ENCODE measurements at regions not wholly inside any gene's neighbourhood (a gene's known extent, or its start where the extent isn't known, plus 50 kb on each side); places are given as distances from the start of the nearest gene placed in this dataset.

DNA sequence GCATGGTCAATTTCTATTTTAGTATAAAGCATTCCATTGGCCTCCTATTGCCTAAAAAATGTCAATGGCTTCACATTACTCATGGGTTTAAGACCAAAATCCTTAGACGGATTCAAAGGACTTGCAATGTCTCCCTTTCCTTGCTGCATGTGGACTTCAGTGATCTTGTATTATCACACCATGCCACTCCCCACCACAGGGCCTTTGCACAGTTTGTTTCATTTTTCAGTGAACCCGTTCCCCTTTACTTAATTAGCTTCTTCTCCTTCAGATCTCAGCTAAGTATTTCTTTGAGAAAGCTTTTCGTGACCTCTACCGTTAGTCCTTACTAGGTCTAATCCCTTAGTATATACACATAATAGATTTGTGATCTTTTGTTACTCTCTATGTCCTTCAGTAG, 269.7 kb downstream of the FAM76B start:
- FAIRE-seq: no peak
- Histone ChIP-seq H3K9ac (ENCODE audit: low read length in 3 of 3) (no peak overlapping the region), H3K9me3 (ENCODE audit: control insufficient read depth in 2 of 3, insufficient read depth in 1 of 3, low read length in 3 of 3) (no peaks in the 10 kb centered on the region), H3K27ac (ENCODE audit: low read depth in 2 of 2, low read length in 2 of 2) (no peak overlapping the region), H3K4me3 (ENCODE audit: low read length in 3 of 3) (no peak overlapping the region), H3K36me3 (ENCODE audit: control insufficient read depth in 2 of 3, insufficient read depth in 3 of 3, low read length in 3 of 3) (no peaks in the 10 kb centered on the region), H3K4me1 (ENCODE audit: control insufficient read depth in 2 of 3, insufficient read depth in 2 of 3, low read depth in 1 of 3, low read length in 3 of 3) (peaks cover 0 to 3% (median 0%) of the 10 kb centered on the region in 3 donors), H3K27me3 (ENCODE audit: control insufficient read depth, insufficient read depth, low read length) (no peaks in the 10 kb centered on the region)
- intact Hi-C loops (cut with DNase I): no loop called here
- DNase-seq: no peak
- TF ChIP-seq, protein P1, sequence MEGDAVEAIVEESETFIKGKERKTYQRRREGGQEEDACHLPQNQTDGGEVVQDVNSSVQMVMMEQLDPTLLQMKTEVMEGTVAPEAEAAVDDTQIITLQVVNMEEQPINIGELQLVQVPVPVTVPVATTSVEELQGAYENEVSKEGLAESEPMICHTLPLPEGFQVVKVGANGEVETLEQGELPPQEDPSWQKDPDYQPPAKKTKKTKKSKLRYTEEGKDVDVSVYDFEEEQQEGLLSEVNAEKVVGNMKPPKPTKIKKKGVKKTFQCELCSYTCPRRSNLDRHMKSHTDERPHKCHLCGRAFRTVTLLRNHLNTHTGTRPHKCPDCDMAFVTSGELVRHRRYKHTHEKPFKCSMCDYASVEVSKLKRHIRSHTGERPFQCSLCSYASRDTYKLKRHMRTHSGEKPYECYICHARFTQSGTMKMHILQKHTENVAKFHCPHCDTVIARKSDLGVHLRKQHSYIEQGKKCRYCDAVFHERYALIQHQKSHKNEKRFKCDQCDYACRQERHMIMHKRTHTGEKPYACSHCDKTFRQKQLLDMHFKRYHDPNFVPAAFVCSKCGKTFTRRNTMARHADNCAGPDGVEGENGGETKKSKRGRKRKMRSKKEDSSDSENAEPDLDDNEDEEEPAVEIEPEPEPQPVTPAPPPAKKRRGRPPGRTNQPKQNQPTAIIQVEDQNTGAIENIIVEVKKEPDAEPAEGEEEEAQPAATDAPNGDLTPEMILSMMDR (IDR thresholded peaks at IDR 0.05; ENCODE audit: borderline replicate concordance, extremely low read depth, insufficient read depth): no peak

GRCh38 chr11:95517453-95517852, 272.1 kb downstream of the FAM76B start:
- DNase-seq (peak in 1 of 5 donors; percentile 27), FAIRE-seq (no peak)
- Histone ChIP-seq H3K4me1 (ENCODE audit: control insufficient read depth in 2 of 3, insufficient read depth in 2 of 3, low read depth in 1 of 3, low read length in 3 of 3) (peaks cover 0 to 3% (median 0%) of the 10 kb centered on the region in 3 donors), H3K27ac (ENCODE audit: low read depth in 2 of 2, low read length in 2 of 2) (no peak overlapping the region), H3K9me3 (ENCODE audit: control insufficient read depth in 2 of 3, insufficient read depth in 1 of 3, low read length in 3 of 3) (no peaks in the 10 kb centered on the region), H3K9ac (ENCODE audit: low read length in 3 of 3) (no peak overlapping the region), H3K36me3 (ENCODE audit: control insufficient read depth in 2 of 3, insufficient read depth in 3 of 3, low read length in 3 of 3) (no peaks in the 10 kb centered on the region), H3K4me3 (ENCODE audit: low read length in 3 of 3) (no peak overlapping the region), H3K27me3 (ENCODE audit: control insufficient read depth, insufficient read depth, low read length) (no peaks in the 10 kb centered on the region)
- intact Hi-C loops (cut with DNase I): no loop called here
- TF ChIP-seq, protein P1 (IDR thresholded peaks at IDR 0.05; ENCODE audit: borderline replicate concordance, extremely low read depth, insufficient read depth): no peak

DNA sequence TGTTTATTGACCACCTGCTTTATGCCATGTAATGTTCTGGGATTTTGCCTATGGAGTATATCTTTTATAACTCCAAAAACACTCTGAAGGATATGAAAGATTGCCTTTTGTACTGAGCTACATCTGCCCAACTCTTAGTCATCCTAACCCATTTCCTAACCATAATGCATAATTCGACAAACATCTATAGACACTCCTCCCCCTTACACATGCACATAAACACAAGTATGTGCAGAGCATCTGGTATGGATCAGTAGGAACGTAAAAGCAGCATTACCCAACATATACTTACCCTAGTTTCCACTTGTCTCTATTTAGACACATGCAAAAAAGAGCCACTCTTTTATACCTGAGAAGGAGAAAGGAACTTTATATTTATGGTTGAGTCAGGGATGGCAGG, 272.8 kb downstream of the FAM76B start:
- peaks cover 0 to 3% (median 0%) of the 10 kb centered on the region in 3 donors for H3K4me1 ChIP-seq (ENCODE audit: control insufficient read depth in 2 of 3, insufficient read depth in 2 of 3, low read depth in 1 of 3, low read length in 3 of 3)
- H3K36me3 ChIP-seq (ENCODE audit: control insufficient read depth in 2 of 3, insufficient read depth in 3 of 3, low read length in 3 of 3): no peaks in the 10 kb centered on the region
- DNase-seq (no peak), FAIRE-seq (no peak)
- H3K27me3 ChIP-seq (ENCODE audit: control insufficient read depth, insufficient read depth, low read length): no peaks in the 10 kb centered on the region
- TF ChIP-seq, protein P1 (IDR thresholded peaks at IDR 0.05; ENCODE audit: borderline replicate concordance, extremely low read depth, insufficient read depth): no peak
- no peak overlapping the region for H3K4me3 ChIP-seq (ENCODE audit: low read length in 3 of 3)
- no peak overlapping the region for H3K9ac ChIP-seq (ENCODE audit: low read length in 3 of 3)
- no peaks in the 10 kb centered on the region for H3K9me3 ChIP-seq (ENCODE audit: control insufficient read depth in 2 of 3, insufficient read depth in 1 of 3, low read length in 3 of 3)
- H3K27ac ChIP-seq (ENCODE audit: low read depth in 2 of 2, low read length in 2 of 2): no peak overlapping the region
- intact Hi-C loops (cut with DNase I): no loop called here

- no peak for FAIRE-seq
- H3K27ac ChIP-seq (ENCODE audit: low read depth in 2 of 2, low read length in 2 of 2): no peak overlapping the region
- H3K9ac ChIP-seq (ENCODE audit: low read length in 3 of 3): no peak overlapping the region
- DNase-seq: no peak
- no peaks in the 10 kb centered on the region for H3K27me3 ChIP-seq (ENCODE audit: control insufficient read depth, insufficient read depth, low read length)
- TF ChIP-seq, protein P1 (IDR thresholded peaks at IDR 0.05; ENCODE audit: borderline replicate concordance, extremely low read depth, insufficient read depth): no peak
- H3K4me3 ChIP-seq (ENCODE audit: low read length in 3 of 3): no peak overlapping the region
- H3K9me3 ChIP-seq (ENCODE audit: control insufficient read depth in 2 of 3, insufficient read depth in 1 of 3, low read length in 3 of 3): no peaks in the 10 kb centered on the region
- no peaks in the 10 kb centered on the region for H3K4me1 ChIP-seq (ENCODE audit: control insufficient read depth in 2 of 3, insufficient read depth in 2 of 3, low read depth in 1 of 3, low read length in 3 of 3)
- no peaks in the 10 kb centered on the region for H3K36me3 ChIP-seq (ENCODE audit: control insufficient read depth in 2 of 3, insufficient read depth in 3 of 3, low read length in 3 of 3)
- intact Hi-C loops (cut with DNase I): no loop called here
These were observed 273.4 kb downstream of the FAM76B start for GRCh38 chr11:95516175-95516574.
